Medulla oblongata (tissue), 1 donor: ENCODE measurements at regions not wholly inside any gene's neighbourhood (a gene's known extent, or its start where the extent isn't known, plus 50 kb on each side); places are given as distances from the start of the nearest gene placed in this dataset.
"Not testable (repeated sequence)": the region's sequence is repeated elsewhere in the genome, so short reads cannot be mapped to it uniquely, and the experiment has no call there.

Source experiments
- DNase-seq: peaks from one replicate; pipeline ENCODE4 v3.0.0-alpha.2; 2015; ENCODE audit errors: extremely low spot score

GRCh38 chr4:18458465-18458864 is 436.9 kb upstream of the LCORL start:
- DNase-seq: no peak

DNA sequence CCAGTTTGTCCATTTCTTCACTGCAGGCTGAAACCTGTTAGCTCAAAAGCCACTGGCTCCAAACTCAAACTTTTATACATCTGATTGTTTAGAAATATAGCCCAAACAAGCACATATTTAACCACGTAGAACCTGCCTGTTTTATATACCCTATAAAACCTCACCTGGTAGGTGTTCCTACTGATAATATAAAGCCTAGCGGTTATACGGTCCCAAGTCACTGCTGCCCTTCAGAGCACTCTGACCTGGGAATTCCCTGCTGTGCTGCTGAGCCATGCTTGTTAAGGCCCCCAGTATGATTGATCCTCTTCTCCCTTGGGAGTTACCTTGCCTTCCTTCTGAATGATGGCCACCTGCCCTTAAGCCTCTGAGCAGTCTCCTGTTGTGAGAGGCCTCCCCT is 432.8 kb upstream of the LCORL start:
- no peak for DNase-seq

DNA sequence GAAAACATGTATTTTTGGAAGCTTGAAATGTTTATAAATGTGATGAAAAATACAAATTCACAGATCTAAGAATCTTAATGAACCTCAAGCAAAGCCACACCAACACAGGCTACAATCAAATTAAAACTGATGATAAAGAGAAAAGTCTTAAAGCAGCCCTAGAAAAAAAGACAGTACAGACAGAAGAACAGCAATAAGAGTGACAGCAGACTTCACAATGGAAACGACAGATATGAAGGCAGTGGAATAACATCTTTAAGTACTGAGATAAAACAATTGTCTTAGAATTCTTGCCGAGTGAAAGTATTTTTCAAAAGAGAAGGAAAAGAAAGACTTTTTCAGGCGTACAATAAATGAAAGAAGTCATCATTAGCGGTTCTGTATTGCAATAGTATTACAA is 423.6 kb upstream of the LCORL start:
- DNase-seq: no peak

GRCh38 chr4:18444206-18444605 is 422.7 kb upstream of the LCORL start:
- DNase-seq: no peak

DNA sequence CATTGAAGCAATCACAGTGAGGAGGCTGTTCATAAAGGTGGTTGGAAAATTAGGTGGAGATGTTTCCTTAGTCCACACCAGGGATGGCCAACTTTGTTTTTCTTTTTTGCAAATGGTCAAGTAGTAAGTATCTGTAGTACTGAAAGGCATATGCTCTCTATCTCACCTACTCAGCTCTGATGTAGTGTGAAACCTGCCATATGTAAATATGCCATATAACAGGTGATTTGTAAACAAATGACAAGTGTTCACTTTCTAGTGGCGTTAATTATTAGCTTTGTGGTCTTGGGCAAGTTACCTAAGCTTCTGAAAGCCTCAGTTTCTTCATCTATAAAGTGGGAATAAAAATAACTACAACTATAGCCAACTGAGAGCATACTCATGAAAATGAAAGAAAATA is 421.4 kb upstream of the LCORL start:
- DNase-seq: no peak

DNA sequence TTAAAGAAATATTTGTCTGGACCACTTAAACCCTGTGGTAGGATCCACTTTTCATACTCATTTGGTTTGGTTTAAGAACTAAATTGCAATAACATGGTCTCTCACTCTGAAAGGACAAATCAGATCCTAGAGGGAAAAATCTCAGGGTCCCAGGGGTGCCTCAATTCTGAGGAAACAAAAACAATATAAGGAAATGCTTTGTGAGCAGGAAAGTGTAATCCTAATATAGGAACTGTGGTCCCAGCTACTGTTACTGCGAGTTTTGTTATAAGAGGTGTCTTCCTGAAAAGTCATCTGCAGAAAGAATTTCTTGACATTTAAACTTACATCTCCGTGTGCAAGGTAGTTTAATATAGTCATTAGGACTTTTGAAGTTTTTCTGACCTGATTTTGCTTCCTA is 420.1 kb upstream of the LCORL start:
- no peak for DNase-seq

- no peak for DNase-seq
Measured at GRCh38 chr4:18441203-18441590, 419.6 kb upstream of the LCORL start.

GRCh38 chr4:18440527-18441202 is 419.1 kb upstream of the LCORL start:
- DNase-seq: no peak

DNA sequence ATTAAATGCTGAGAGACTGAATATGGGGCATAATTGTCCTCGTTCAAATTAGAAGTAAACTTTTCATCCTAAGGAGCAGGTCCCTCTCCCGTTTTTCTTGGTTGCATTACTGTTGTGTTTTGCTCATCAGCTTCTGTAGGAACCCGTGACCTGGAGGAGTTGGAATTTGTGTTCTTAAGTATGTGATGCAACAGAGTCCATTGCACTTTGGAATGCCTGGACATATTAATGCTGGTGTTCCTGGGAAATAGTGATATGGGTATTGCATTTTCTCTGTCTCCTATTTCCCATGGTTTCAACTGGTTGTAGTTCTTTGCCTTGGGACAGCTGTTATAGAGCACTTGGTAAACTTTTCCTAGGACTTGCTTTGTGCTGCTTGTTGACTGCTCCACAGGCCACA is 417.8 kb upstream of the LCORL start:
- DNase-seq: no peak

DNA sequence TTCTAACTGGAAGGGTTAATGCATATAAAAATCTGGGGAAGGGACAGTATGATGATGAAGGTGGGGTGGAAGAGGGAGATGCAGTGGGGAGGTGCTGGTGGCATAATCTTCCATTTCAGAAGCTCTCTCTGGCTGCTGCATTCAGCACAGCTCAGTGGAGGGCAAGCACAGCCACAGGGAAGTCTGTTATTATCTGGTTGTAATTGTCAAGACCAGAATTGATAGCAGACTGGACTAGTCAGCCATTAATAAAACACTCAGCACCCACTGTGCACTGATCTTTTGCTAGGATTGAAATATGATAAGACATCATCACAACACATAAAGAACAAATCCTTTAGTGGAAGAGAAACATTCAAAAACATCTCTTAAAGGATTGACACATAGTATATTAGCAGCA is 414.2 kb upstream of the LCORL start:
- DNase-seq: no peak

GRCh38 chr4:18422685-18423084 is 401.1 kb upstream of the LCORL start:
- DNase-seq: no peak

GRCh38 chr4:18421519-18421918 is 400.0 kb upstream of the LCORL start:
- DNase-seq: no peak

GRCh38 chr4:18419780-18420179 is 398.2 kb upstream of the LCORL start:
- no peak for DNase-seq

GRCh38 chr4:18418195-18418898 is 396.8 kb upstream of the LCORL start:
- DNase-seq: not testable (repeated sequence)

- DNase-seq: not testable (repeated sequence)
Measured at GRCh38 chr4:18417651-18418050, 396.1 kb upstream of the LCORL start.

DNA sequence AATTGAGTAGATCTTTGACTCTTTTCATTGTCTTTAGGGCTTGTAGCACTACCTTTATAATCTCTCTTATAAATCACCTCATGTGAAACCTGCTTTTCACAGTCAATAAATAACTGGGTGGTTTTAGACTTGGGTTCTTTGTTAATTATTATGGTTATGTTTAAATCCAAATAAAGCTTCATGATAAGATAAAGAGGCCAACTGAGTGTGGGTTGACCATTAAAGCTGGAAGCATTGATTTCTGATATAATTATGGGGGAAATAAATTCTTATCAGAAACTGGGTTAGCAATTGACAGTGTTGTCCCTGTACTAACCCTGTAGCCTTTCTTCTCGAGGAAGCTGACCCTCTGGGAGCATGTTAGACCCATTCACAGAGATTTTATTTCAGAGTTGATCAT is 384.7 kb upstream of the LCORL start:
- no peak for DNase-seq

- DNase-seq: no peak
Measured at GRCh38 chr4:18405054-18405453, 383.5 kb upstream of the LCORL start.

- no peak for DNase-seq
Measured at GRCh38 chr4:18404642-18405041, 383.1 kb upstream of the LCORL start.

DNA sequence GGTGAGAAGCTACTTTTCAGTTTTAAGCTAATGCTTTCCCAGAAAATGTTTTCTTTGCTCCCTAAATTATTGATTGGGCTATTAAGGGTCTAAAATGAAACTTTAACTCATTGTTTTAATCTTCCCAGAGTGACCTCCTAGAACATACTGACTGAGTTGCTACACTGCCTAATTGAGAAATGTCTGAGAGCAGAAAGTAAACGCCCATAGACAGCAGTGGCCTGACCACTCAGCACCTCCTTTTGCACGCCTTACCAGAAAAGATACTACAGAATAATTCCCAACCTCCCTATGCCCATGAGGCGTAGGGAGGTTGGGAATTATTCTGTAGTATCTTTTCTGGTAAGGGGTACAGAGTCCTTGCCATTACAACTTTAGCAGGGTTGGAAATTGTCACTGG is 381.8 kb upstream of the LCORL start:
- no peak for DNase-seq

- DNase-seq: no peak
Measured at GRCh38 chr4:18401868-18402267, 380.3 kb upstream of the LCORL start.

DNA sequence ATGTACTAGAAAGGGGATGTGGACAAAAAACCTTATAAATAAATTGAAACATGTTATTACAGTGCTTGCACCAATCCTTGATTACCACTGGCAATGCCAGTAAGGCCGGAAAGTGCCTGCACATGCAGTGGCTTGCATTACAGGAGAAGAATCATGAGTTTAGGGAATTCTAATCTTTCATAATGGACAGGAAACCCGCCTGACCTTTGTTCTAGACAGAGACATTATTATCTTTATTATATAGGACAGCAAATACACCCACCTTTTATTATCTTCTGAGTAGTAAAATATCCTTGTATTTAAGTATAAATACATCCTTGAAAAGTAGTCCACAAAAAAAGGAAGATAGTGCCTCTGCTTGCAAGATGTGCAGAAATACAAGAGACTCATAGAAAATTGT is 379.9 kb upstream of the LCORL start:
- DNase-seq: no peak

DNA sequence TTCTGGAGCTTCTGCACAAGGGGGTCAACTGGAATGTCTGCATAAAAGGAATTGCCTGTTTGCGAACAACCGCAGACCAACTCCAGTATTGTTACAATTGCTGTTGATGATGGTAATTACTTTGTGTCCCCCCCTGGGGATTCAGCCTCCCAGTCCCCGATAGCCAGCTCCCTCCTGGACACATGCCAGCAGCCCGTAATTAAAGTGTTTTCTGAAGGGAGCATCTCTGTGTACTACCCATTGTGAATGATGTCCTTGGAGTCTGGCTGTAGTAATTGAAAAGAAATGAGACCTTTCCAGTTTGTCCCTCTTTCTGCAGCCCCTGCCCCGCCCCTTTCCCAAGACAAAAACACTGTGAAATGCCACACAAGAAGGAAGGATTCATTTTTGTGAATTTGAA is 377.1 kb upstream of the LCORL start:
- no peak for DNase-seq

- DNase-seq: no peak
Measured at GRCh38 chr4:18397681-18398390, 376.3 kb upstream of the LCORL start.
